Myocyte (in vitro differentiated cells): ENCODE measurements at regions not wholly inside any gene's neighbourhood (a gene's known extent, or its start where the extent isn't known, plus 50 kb on each side); places are given as distances from the start of the nearest gene placed in this dataset.
A peak's percentile ranks its signal among the peaks of the same experiment; 100 is the strongest.

Experiments used
- DNase-seq: peaks from one replicate; pipeline ENCODE4 v3.0.0-alpha.2; 2012; ENCODE audit warnings: low read depth

DNA sequence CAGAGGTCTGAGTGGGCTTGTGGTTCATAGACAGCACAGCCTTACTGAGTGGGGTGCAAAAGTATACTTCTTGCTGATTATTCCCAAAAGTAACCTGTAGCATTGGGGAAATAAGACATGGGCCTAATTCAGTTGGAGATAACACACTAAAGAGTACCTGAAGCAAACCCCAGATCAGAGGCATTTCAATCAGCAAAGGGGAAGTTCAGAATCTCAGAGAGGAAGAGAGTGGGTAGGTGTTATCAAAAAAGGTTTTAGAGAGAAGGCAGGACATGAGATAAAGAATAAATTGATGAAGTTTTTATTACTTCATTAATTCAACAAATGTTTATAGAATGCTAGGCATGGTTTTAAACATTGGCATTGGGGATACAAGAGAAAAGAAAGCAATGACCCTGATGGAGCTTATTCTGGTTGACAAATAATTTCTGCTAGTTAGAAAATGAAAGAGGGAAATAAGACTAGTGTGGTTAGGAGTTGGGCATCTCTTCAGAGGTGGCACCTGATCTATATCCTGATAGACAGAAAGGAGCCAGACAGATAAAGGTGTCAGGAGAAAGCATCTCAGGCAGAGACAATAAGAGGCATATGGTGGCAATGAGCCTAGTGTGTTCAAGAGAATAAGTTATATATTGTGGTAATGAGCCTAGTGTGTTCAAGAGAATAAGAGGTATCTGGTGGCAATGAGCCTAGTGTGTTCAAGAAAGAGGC, 153.8 kb upstream of the SETBP1 start:
- DNase-seq, result no peak

DNA sequence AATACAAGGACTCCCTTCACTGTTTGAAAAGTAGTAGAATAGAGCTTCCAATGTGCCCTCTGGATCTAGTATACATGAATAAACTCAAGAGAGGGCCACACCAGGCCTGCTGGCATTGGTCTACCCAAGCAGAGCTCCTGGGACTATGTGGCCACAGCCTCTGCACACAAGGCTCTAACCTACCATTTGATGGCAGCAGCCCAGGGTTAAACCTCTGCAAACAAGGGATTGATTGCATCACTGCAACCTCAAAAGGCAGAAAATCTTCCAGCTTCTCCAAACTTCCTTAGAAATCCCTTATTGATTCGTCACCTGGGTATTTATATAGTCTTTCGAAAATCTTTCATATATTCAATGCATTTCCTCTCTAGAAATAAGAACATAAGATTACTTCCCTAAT, 147.6 kb upstream of the SETBP1 start:
- no peak for DNase-seq

DNA sequence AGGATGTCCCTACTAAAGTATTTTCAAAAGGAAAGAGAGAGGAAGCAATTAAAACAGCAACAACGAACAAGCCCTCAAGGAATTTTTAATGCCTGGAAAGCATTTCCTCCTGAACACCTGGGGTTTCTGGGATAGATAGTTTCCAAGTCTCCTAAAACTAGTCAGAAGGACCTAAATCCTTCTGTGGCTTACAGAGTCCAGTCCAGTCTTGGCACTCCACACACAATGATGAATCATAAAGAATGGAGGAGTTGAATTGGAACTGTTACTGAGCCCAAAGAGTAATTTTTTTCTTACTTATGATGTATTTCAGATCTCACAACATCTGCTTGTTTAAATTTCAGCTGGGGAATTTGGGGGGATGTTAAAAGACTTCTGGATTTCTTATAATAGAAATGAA, 144.6 kb upstream of the SETBP1 start:
- peak; percentile 64 for DNase-seq

DNA sequence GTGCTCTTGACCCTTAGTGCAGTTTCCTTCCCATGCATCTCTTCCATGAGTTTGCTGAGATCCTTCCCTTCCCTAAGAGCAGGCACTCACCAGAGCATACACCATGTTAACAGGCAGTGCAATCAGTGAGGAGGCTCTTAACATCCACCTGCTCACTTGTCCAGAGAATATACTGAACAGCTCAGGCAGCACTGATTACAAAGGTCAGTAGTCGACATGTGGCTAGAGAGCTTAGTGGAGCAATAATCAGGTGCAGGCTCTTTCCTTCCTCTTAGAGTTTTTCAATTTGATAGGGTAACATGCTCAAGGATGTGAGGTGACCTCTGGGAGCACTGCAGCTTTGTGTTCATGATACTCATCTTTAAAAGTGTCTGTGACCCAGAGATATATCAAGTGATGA, 144.1 kb upstream of the SETBP1 start:
- no peak for DNase-seq

DNA sequence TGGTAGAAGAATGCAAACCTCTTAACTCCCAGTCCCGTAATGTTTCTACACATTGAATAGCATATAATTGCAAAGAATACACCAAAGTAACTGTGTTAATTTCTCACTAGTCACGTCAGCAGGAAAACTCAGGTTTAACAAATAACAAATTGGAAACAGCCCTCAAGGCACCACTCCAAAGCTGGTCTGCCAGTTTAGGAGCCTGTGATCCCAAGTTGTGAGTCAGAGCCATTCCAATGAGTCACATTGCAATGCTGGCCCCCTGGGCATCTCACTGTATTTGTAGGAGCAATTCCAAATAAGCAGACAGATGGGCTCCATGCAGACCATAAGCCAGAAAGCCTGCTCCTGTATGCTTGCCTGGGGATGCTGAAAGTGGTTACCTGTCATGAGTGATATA, 143.2 kb upstream of the SETBP1 start:
- DNase-seq, result peak; percentile 89

DNA sequence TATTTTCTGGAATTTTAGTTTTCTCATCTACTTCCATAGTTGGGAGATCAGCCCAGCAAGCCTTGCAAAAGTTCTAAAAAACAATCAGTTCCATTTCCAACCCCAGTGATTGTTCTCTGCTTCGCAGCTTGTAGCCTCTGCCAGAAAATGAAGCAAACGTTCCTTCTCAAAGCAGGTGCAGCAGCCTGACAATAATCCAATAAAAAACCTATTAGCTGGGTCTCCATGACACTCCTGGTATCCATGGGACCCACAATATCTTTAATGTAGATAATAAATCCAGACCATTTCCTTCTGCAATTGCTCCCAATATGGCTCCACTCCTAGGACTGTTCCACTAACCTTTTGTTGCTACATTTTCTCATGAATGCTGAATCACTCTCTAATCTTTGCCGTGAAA, 140.8 kb upstream of the SETBP1 start:
- DNase-seq, result no peak

DNA sequence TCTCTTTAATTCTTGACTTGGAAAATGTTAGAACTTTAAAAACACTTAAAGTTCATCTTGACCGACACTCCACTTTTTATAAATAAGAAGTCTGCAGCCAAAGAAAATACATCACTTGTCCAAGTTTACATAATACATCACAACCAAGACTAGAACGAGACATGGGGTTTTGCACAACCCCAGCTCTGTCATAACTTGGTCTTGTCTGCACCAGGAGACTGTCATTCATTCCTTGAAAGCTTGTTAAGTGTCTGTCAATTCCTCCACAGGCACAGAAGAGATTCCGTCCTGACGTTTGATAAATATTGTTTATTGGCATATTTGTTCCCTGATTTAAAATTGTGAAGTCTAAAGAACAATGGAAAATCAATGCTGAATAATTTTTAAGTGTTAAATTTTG, 139.5 kb upstream of the SETBP1 start:
- no peak for DNase-seq

DNA sequence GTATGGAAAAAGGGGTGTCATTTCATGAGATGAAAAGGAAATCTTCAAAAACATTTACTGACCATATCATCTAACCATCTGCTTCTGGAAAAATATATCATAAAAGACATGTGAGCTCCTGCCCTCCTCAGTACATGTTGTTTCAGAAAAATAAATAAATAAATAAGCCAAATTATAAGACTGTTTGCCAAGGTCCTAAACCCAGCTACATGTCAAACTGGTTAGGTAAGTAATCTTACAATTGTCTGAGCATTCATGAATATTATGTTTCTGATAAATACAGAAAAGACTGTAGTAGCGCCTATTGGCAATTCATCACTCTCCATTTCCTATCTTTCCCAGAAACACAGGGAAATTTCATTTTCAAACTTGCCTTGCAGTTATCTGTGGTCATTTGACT, 138.9 kb upstream of the SETBP1 start:
- no peak for DNase-seq

DNA sequence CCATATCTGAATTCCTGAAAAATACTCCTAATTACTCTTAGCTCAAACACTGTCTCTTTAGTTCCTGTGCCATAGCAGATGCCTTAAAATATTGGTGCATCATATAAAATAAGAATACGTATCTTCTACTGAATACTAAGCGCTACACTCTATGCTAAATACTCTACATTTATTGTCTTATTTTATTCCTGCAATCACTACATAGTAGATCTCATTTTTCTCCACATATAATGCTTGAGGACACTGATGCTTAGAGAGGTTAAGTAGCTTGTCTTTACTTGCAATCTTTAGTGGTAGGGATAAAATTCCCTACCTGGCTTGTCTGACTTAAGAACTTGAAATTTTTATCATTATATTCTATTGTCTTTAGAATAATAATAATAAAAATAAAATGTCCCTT, 137.3 kb upstream of the SETBP1 start:
- no peak for DNase-seq

DNA sequence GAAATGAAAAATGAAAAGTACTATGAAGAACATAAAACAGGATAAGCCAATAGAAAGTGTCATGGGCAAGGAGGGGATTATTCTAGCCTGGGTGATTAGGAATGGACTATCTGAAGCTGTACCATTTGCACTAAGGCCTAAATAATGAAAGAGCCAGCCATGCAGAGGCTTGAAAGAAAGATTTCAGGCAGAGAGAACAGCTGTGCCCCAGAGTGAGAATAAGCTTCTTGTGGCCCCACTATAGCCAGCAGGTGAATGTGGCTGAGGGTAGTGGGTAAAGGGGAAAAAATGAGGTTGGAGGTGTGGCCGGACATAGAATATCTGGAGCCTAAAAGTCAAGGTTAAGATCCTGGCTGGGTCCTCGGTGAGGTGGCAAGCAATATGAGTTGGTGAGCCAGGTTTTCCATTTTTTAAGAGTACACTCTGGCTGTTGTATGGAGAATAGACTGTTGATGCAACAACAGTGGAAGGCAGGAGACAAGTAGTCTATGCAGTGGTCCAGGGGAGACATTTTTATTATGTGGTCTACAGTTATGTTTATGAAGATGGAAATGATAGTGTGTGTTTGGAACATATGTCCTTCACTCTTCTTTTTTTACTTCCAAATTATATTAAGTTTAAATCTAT, 135.2 kb upstream of the SETBP1 start:
- peak; percentile 18 for DNase-seq

DNA sequence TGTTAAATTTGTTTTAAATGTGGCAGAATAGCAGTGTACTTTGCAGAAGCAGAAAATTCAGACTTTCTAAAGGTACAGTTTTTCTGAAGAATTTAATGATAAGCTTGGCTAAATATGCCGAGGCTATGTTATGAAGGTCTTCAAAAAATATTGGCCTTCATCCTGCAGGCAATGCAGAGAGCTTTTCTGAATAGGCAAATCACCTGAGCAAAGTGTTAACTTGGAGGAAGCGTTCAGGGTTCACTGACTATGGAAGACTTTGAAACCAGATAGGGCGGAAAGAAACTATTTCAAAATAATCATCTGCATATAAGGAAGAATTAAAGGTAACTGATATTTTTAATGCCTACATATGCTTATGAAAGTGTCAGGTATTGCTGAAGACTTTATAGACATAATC, 133.7 kb upstream of the SETBP1 start:
- no peak for DNase-seq

DNA sequence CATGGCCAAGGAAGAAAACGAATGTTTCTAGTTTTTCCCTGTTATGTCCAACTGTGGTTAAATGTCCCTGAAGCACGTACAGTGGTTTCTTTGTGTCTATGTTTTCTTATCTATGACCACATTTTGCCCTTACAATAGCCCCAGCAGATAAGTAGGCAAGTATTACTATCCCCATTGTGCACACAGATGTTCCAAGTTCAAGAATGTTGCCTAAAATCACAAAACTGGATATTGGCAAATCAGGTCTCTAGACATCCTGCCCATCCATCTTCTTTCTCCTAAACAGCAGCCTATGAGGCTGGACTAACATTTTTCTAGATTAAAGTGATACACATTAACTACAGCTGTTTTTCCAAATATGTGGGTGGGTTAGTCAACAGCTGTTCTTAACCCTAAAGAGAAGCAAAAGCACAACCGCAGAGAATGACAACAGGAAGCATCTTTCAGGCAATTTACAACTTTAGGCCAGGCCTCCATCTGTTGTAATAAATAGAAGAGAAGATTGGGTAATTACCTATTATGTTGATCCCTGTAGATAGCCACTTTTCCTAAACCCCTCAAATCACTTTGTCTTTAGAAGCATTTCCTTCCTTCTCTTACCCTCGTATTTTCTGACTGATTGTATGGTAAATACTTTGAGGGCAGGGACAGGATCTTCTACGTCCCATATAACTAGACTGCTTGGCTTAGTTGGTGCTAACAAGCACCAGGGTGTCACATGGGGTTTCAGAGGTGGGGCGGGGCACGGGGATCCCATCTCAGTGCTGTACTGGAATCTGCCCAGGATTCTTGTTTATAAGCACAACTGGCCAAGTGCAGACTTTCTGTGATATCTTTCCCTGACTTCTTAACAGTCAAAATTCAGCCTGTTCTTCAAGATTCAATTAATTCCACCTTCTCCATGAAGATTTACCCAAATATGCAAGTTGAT, 132.1 kb upstream of the SETBP1 start:
- peak; percentile 86 for DNase-seq

DNA sequence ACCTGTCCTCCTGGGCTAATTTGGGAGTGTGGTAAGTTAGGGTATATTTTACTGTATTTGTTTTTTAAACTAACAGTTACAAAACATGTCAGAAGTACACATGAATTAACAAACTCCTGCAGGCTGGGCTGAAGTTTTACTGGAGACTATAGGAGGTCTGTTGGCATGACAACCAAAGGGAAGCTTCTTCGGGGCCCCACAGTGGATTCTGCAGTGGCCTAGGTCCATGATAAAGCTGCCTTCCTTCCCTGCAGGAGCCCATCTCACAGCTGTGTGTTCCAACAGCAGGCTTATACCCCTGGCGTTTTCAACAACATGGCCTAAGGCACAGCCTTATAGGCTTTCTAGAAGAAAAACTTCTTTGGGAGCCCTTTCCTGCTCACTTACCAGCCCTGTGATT, 128.0 kb upstream of the SETBP1 start:
- no peak for DNase-seq

DNA sequence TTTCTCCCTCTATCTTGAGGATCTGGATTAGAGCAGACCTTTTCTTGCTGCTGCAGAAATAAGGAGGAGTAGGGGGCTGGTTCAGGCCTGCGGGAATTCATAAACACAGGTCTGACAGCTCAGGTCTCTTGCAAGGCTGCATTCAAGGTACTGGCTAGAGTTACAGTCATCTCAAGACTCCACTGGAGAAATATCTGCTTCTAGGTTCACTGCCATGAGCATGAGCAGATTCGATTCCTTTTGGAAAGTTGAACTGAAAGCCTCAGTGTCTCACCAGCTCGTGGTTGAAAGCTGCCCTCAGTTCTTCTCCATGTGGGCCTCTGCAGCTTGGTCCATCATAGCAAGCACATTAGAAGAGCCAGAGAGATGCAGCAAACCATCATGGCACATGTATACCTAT, 124.4 kb upstream of the SETBP1 start:
- no peak for DNase-seq

DNA sequence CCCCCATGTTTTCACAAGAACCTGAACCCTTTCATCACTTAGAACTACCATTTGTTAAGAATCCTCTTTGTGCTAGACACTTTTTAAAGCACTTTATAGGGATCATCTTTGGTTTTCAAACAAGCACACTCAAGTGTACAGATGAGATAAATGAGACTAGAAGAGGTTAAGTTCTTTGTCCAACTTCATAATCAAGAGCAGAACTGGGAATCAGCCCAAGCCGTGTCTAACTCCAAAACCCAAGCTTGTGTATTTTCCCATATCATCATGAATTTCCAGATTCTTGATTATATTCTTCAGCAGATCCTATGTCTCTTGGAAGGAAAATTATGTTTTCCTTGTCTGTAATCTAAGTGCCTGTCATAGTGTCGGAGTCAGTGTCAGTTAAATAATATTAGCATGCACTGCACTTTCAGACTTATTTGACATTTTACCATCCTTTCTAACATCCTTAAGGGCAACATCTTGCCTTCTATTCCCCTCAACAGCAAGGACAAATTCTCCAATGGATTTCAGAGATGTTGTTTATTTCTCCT, 123.0 kb upstream of the SETBP1 start:
- no peak for DNase-seq

DNA sequence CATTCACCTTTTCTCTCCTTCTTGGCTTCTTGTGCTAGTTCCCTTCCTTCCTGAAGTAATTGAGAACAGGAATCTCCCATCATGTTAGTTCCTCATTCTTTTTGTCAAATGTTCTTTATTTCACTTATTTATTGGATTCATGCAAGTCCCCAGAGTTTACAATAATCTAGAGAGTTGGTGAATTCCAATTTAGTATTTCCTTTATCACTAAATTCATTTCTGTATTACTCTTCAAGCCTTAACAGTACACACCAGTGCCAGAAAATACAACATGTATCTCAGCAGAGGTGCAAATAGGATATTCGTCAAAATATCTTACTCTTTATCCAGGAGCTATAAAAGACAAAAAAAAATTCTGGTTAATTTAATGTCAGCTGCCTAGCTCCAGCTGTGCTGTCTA, 121.9 kb upstream of the SETBP1 start:
- no peak for DNase-seq

DNA sequence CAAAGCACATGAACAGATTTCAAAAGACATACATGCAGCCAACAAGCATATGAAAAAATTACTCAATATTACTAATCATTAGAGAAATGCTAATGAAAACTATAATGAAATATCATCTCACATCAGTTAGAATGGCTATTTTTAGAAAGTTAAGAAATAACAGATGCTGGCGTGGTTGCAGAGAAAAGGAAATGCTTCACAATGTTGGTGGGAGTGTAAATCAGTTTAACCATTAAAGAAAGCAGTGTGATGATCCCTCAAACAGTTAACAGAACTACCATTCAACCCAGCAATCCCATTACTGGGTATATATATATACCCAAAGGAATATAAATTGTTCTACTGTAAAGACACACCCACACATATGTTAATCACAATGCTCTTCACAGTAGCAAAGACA, 117.7 kb upstream of the SETBP1 start:
- no peak for DNase-seq

DNA sequence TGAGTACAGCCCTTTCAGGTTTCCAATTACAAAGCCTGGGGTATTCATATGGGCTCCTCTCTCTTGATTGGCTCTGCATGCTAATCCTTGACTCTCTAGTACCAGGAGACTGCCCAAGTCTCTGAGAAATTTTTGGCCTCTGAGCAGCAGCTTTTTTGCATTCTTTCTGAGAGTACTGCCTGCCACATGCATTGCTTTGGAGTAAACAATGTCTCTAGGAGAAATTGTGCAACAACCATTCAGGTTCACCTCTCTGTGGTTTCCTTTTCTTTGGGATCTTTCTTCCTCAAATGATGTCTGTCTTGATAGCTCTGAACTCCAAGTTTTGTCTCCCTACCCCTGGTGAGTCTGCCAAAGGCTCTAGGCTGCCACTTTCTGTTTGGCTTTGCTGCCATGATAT, 115.8 kb upstream of the SETBP1 start:
- DNase-seq, result peak; percentile 32

DNA sequence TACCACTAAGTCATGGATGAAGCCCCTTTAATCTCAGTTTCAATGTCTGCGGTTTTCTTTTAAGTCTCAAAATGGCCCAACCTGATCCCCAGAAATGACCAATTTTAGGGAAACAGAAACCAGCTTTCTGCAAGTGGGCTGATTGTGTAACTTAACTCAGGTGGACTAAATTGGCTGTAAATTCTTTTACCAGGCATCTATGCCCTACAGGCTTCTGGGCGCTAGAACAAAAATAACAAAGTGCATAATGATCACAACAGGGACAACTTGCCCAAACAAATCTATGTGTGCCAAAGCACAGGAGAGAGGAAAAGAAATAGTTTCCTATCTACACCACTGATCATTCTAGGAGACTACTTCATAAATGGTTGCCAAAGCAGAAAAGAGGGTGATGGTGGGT, 112.3 kb upstream of the SETBP1 start:
- no peak for DNase-seq

DNA sequence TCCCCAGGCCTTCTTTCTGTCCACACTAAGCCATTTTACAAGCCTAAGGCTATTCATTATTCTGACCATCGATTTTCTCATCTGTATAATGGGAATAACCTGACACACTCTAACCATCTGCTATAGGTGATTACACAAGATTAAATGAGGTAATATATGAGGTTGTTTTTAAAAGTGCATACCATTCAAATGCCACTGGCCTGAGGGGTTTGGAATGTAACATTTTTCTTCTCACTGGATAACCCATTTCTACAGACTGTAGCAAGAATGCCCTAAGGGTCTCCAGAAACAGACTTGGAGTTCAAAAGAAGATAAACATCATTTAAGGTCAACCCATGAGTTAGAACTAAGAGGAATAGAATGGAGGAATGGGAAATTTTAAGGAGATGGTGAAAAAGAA, 111.7 kb upstream of the SETBP1 start:
- DNase-seq, result no peak

DNA sequence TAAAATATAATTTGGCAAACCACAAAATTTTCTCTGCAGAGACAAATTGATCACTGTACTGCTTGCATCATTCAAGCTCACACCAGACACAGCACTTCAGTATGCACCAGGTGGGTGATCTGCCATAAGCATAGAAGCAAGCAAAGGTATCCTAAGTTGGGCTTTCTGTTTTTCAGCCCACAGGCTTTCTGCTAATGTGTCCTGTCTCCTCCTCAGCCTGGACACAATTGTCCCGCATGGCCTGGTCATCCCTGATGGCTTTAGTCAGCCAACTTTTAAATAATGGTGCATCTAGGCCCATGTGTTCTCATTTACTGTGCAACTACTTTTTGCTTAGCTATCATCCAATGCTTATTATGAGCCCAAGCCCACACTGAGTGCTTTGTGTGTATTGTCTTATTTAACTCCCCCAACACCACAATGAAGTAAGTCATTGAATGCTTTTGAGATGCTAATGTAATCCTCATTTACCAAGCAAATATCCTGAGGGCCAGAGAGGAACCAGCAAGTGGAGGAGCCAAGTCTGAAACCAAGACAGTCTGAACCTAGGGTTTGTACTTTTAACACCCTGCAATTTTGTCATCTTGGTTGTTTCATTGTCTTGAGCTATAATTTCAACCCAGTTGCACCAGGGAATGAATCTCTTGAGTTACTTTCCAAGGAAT, 111.2 kb upstream of the SETBP1 start:
- no peak for DNase-seq
